Hematopoietic multipotent progenitor cell treated with erythropoietin and hydrocortisone succinate and interleukin-3 and kit ligand, for 6 days (in vitro differentiated cells): ENCODE measurements at regions not wholly inside any gene's neighbourhood (a gene's known extent, or its start where the extent isn't known, plus 50 kb on each side); places are given as distances from the start of the nearest gene placed in this dataset.
"Not testable (repeated sequence)": the region's sequence is repeated elsewhere in the genome, so short reads cannot be mapped to it uniquely, and the experiment has no call there.

Experiments used
- DNase-seq: peaks from one replicate; pipeline ENCODE4 v3.0.0-alpha.2; 2015

DNA sequence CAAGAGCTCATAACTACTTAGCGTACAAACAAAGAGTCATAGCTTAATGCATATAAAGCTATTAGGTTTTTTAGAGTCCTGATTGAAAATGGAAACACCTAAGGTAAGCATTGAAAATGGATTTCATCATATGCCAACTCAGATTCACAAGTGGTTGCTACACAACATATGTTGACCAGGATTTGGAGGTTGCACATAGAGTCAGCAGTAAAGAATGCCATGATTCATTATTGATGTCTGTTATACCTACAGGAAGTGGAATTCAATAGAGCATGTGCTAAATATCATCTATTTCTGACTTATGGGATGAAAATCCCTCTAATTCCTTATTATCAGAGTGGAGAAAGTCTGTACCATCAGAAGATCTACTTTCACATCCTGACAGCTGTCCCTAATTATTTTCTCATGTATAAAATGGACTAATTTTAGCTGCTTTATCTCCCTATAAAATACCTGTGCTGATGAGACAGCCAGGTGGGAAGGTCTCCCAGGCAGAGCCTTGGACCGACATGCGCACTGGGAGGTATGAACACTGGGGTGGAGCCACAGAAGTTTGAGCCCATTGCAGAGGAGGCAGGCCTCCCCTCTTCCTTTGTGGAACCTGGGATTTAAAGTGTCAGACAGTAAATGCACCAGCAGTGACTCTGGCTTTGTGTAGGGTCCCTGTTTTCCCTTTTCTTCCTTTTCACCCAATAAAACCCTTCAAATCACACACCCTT lies 204.2 kb downstream of the AASDHPPT start:
- DNase-seq = no peak

GRCh38 chr11:106286881-106287504 lies 209.5 kb downstream of the AASDHPPT start:
- no peak for DNase-seq

DNA sequence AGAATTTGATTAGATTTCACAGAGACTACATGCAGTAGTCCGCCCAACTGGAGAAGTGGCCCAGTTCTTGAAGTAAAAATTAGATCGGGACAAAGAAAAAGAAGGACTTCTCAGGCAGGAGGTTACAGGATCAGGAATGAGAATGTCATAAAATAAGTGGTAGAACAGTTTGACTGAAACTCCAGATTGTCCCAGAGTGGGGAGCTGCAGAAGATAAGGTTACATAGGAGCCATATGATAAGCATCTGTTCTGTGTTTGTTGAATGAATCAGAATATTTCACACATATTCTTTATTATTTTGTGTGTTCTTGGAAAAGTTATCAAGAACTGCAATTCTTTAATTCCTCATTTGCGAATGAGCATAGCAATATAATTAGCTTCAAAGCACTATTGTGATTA lies 210.6 kb downstream of the AASDHPPT start:
- DNase-seq = no peak

GRCh38 chr11:106288822-106289387 lies 211.4 kb downstream of the AASDHPPT start:
- DNase-seq = no peak

DNA sequence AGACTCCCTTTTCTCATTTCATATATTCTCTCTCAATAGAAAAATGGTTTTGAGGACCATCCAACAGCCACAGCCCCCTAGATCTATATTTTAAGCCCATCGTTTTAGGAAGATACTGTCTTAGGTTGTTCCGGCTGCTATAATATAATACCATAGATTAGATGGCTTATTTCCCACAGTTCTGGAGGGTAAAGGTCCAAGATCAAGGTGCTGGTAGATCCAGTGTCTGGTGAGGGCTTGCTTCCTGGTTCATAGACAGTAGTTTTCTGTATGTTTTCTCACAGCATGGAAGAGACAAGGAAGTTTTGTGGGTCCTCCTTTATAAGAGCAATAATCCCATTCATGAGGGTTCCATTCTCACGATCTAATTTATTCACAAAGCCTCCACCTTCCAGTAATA lies 215.1 kb downstream of the AASDHPPT start:
- DNase-seq = no peak

- DNase-seq = no peak
Measured at GRCh38 chr11:106295974-106296373, 218.5 kb downstream of the AASDHPPT start.

- no peak for DNase-seq
Measured at GRCh38 chr11:106302416-106302815, 225.0 kb downstream of the AASDHPPT start.

GRCh38 chr11:106304274-106304673 lies 226.8 kb downstream of the AASDHPPT start:
- no peak for DNase-seq

GRCh38 chr11:106305458-106305857 lies 228.0 kb downstream of the AASDHPPT start:
- no peak for DNase-seq

- DNase-seq = no peak
Measured at GRCh38 chr11:106306942-106307341, 229.5 kb downstream of the AASDHPPT start.

GRCh38 chr11:106309070-106309684 lies 231.7 kb downstream of the AASDHPPT start:
- peak; percentile 14 for DNase-seq

DNA sequence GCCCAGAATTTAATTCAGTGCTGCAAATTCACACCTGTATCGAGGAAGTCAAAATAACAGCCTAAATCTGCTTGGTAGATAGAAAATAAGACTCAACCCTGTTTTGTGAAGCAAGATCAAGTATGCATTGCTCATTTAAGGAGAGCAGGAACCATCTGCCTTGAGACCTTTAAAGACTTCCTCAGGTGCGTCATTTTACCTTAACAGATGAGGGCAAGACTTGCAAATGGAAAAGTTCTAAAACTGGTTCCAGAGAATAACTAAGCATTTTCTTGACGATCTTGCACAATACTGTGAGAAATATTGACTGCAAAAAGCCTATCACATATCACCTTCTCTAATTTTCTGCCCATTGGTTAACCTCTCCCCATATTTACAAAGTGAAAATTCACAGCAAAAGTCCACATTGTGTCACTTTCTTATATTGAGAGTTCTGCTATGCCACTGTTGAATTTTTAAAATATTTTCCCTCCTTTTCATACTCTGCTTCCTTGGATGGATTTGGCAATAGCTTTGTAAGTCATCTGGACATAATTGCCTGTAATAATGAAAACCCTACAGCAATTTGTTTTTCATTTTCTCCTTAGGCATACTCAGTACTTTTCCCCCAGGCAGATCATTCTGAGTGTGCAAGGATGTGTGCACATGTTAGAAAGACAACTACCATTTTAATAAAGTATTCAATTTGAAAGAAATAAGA lies 234.2 kb downstream of the AASDHPPT start:
- DNase-seq = no peak

DNA sequence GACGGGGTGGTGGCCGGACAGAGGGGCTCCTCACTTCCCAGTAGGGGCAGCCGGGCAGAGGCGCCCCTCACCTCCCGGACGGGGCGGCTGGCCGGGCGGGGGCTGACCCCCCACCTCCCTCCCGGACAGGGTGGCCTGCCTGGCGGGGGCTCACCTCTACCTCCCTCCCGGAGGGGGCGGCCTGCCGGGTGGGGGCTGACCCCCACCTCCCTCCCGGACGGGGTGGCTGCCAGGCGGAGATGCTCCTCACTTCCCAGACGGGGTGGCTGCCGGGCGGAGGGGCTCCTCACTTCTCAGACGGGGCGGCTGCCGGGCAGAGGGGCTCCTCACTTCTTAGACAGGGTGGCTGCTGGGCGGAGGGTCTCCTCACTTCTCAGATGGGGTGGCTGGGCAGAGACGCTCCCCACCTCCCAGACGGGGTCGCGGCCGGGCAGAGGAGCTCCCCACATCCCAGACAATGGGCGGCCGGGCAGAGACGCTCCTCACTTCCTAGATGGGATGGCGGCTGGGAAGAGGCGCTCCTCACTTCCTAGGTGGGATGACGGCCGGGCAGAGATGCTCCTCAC lies 239.8 kb downstream of the AASDHPPT start:
- not testable (repeated sequence) for DNase-seq

DNA sequence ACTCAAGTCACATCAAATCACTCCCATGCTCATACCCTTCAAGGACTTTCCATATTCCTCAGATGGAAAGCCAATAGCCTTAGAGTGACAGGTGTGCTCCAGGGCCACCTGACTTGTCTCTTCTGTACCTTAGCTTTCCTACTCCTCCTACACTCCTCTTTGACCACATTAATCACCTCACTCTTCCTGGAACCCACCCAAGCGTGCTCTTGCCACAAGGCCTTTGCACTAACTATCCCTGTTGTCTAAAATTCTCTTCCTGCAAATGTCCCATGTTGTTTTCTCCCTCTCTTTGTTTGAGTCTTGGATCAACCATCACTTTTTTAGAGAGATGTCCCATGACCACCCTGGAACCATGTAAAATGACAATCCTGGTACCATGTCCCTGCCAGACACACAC lies 244.1 kb downstream of the AASDHPPT start:
- DNase-seq = no peak

DNA sequence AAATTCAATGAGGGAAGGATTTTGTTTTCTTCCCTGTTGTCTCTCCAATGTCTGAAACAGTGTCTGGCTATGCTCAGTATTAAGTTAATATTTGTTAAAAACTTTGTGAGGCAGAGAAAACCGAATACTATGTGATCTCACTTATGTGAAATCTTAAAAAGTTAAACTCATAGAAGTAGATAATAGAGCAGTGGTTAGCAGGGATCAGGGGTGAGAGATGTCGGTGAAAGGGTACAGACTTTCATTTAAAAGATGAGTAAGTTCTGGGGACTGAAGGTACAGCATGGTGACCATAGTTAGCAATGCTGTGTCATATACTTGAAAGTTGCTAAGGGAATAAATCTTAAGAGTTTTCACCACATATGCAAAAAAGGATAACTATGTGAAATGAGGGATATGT lies 244.6 kb downstream of the AASDHPPT start:
- no peak for DNase-seq

- DNase-seq = no peak
Measured at GRCh38 chr11:106326087-106326486, 248.6 kb downstream of the AASDHPPT start.

DNA sequence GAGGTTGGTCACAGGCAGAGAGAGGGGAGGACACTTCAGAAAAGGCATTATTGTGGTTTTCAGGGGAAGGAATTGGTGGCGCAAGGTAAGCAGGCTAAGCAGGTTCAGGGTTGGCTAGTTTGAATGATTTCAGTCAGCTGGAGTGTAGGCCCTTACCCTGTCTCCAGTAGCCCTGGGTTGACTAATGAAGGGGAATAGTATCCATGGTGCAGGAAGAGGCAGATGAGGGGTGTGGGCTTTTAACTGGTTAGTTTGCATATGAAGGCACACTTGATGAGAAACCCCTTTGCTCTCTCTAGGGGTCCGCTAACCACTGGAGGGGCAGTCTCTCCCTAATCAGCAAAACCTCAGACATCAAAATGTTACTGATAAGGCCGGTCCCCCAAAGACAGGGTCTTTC lies 249.7 kb downstream of the AASDHPPT start:
- no peak for DNase-seq

DNA sequence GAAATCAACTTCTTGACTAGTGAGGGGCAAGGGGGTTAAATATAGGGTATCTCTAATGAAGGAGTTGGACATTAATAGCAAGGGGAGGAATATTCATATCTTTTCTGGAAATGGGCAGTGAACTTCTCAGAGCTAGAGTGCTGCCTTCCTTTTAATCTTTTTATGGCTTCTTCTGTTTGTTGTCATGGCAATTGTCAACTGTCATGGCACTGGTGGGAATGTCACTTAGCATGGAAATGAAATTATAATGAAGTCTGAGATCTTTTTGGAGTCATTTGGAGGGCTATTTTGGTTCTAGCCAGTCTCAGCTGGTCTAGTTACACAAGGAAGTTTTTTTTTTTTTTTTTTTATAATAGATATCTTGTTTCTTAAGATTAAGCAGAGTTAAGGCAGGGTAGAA lies 250.2 kb downstream of the AASDHPPT start:
- DNase-seq = no peak

DNA sequence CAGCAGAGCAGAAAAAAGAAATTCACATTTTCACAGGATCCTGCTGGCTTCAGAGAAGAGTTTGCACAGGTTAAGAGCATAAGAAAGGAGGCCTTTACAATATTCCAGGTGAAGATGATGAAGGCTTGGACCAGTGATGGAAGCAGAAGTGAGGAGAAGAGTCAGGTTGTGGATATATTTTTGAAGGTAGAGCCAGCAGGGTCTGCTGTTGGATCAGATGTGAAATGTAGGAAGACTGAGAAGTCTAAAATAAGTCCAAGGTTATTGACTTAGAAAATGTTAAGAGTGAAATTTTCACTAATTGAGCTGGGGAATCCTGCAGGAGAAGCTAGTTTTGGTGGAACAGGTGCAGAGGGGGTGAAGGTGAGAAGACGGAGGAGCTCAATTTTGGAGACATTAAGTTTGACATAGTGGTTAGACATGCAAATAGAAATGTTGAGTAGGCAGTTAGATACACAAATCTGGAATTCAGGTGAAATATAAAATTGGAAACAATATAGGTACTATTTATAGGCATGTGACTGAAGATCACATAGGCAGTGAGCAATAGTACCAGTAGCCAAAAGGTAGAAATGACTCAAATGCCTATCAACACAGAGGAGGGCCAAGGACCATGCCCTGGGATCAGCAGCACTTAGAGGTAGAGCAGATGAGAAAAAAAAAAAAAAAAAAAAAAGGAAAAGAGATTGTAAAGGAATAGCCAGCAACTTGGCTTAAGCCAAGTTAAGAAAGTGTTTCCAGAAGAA lies 252.0 kb downstream of the AASDHPPT start:
- no peak for DNase-seq

GRCh38 chr11:106331176-106331575 lies 253.7 kb downstream of the AASDHPPT start:
- DNase-seq = no peak

- DNase-seq = no peak
Measured at GRCh38 chr11:106333678-106334077, 256.2 kb downstream of the AASDHPPT start.

DNA sequence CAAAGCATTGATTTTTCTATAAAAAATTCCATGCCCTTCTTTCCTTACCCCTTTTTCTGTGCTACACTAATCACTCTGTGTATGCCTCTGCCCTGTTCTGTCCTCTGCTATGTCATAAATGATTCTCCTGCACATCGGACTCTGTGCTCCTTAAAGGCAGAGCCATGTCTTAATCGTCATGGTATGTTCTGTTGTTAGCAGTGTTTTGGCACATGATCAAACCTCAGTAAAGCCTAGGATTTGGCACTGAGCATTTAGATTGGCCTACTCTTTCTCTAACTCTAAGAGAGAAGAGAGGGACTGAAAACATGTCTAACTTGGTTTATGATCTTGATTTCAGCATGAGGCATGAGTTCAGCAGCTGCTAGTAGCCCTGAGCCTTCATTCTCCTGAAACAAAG lies 266.9 kb downstream of the AASDHPPT start:
- no peak for DNase-seq
